Amniotic epithelial cell (primary cell): ENCODE measurements at regions not wholly inside any gene's neighbourhood (a gene's known extent, or its start where the extent isn't known, plus 50 kb on each side); places are given as distances from the start of the nearest gene placed in this dataset.
"Not testable (repeated sequence)": the region's sequence is repeated elsewhere in the genome, so short reads cannot be mapped to it uniquely, and the experiment has no call there.

Experiments
- DNase-seq: peaks from one replicate; pipeline ENCODE4 v3.0.0-alpha.2; 2010; ENCODE audit warnings: low read depth

DNA sequence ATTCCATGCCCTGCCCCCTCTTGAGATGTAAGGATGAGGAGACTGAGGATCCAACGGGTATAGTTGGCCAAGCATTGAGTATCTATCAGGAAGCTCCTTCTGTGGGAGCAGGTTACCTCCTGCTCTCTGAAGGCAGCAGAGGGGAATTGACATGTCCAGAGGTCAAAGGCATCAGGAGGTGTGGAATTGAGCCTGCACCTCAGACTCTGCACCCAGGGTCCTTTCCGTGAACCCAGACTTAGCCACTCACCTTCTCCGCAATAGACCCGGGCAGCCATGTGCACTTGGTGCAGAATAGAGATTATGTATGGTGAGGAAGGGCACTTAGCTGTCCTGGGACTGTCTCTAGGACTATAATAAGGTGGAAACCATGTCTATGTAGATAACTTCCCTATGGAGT, 399.0 kb upstream of the TPM1 start:
- no peak for DNase-seq

- DNase-seq, result no peak
Observed at GRCh38 chr15:62644216-62644888, 398.2 kb upstream of the TPM1 start.

- no peak for DNase-seq
Observed at GRCh38 chr15:62644889-62645742, 397.4 kb upstream of the TPM1 start.

DNA sequence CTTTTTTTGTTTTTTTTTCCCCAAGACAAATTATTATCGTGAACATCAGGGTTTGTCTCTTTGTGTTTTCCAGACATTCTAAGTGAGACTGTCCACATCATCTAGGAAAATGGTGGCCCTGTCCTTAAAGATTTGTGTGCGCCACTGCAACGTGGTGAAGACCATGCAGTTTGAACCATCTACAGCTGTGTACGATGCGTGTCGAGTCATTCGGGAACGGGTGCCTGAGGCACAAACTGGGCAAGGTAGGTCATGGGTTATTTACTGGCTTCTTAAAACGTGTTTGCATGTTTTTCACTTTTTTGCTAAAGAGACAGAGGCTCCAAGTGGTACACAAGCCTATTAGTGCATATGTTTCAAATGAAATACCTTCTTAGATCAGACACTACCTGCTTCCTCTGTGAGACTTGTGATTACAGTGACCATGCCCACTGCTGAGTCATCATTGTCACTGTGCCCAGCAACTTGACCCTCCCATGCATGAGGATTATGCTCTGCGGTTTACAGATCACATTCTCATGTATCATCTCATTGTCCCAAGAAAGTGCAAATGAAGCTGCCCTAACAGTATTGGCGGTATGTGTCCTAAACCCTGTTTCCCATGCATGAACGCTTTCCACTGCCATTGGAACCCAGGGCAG, 395.2 kb upstream of the TPM1 start:
- DNase-seq, result peak; percentile 41

DNA sequence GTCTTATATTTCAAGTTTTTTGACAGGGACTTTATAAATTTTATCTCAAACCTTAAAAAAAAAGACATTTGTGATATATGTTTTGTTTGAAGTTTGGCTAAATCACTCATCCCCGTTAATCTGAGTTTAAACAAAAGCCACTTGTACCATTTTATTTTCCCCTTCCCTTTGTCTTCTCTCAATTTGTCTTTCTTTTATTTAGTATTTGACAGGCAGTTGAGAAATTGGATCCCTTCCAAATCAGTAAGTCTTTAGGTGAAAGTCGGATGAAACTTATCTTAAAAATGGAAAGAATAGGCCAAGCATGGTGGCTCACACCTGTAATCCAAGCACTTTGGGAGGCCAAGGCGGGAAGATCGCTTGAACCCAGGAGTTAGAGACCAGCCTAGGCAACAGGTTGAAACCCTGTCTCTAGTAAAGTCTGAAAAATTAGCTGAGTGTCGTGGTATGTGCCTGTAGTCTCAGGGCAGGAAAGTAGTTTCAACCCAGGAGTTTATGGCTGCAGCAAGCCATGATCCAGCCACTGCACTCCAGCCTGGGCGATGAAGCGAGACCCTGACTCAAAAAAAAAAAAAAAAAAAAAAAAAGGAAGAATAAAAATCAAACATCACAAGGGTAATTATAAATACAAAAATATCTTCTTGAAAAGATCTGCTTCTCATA, 394.6 kb upstream of the TPM1 start:
- no peak for DNase-seq

GRCh38 chr15:62648954-62649353, 393.6 kb upstream of the TPM1 start:
- DNase-seq, result peak; percentile 22

DNA sequence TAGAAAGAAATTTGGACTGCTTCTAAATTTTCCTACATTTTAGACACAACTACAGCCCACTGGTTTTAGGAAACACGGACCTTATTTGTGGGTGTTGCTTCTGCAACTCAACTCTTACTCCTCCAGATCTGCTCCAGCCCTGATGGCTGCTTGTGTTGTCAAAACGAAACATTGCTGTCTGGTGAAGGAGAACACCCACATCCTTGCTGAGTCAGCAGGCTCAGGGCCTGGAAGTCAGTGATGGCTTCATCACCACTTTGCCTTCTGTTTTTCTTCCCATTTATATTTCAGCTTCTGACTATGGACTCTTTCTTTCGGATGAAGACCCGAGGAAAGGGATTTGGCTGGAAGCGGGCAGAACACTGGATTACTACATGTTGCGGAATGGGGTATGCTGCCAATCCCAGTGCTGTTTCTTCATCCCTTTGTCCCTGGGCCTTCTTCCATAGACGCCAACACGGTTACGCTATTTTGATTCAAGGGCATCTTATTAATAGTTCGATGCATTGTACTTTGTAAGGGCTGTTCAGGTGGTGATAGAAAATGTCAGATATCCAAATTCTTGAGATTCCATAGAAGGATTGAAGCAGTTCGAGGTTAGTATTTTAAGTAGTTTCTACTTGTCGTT, 392.6 kb upstream of the TPM1 start:
- peak; percentile 74 for DNase-seq

GRCh38 chr15:62653122-62653521, 389.4 kb upstream of the TPM1 start:
- DNase-seq, result no peak

GRCh38 chr15:62656071-62656470, 386.5 kb upstream of the TPM1 start:
- DNase-seq, result no peak

GRCh38 chr15:62657501-62657900, 385.0 kb upstream of the TPM1 start:
- DNase-seq, result not testable (repeated sequence)

DNA sequence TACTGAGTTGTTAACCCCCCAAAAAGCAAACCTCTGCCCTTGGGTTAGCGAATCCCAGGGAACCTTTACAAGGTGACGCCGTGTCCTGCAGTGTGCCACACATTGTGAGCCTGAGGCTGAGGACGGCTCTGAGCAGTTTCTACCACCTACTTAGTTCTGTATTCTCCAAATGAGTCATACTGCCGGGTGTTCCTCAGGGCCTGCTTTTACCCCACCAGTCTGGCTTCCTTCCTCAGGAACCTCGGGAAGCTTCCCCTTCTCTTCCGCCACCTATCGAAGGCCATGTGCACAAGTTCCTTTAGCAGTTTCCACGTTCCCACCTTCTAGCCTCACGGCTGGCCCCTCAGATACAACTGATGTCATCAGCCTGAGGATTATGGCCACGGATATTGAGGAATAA, 384.0 kb upstream of the TPM1 start:
- DNase-seq, result no peak

- DNase-seq, result no peak
Observed at GRCh38 chr15:62663547-62663946, 379.0 kb upstream of the TPM1 start.

DNA sequence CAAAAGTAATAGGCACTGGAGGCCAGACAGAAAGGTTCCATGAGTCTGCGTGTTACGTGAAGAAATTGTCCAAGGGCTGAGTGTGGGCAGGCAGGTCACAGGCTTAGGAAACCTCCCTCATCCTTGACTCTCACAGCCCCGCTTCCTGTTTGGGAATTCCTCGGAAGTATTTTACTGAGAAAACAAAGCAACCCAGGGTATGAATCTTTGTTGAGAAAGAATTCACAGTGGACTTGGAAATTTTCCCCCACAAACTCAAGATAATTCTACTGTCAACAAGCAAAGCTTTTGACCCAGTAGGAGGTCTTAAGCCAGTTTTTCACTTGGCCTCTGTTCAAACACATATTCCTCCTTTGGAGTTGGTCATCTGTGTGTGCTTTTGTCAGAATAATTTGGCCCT, 377.1 kb upstream of the TPM1 start:
- peak; percentile 73 for DNase-seq

GRCh38 chr15:62666046-62666445, 376.5 kb upstream of the TPM1 start:
- DNase-seq, result no peak

GRCh38 chr15:62672268-62672667, 370.3 kb upstream of the TPM1 start:
- DNase-seq, result peak; percentile 60

DNA sequence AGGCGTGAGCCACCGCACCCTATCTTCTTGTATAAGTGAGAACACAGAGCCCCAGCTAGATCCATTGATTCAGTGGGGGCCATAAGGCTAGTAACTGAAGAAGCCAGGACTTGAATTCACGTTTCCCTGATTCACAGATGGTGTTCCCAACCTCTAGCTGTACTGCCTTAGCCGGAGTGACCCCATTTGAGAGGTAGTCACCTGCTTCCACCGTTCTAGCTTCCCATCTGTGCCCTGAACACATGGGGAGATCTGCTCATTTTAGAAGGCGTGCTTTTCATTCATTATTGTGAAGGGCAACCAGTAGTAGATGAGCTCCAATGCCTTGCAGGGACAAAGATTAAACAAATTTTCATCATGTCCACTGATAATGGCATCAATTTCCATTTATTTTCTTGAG, 365.7 kb upstream of the TPM1 start:
- DNase-seq, result no peak

DNA sequence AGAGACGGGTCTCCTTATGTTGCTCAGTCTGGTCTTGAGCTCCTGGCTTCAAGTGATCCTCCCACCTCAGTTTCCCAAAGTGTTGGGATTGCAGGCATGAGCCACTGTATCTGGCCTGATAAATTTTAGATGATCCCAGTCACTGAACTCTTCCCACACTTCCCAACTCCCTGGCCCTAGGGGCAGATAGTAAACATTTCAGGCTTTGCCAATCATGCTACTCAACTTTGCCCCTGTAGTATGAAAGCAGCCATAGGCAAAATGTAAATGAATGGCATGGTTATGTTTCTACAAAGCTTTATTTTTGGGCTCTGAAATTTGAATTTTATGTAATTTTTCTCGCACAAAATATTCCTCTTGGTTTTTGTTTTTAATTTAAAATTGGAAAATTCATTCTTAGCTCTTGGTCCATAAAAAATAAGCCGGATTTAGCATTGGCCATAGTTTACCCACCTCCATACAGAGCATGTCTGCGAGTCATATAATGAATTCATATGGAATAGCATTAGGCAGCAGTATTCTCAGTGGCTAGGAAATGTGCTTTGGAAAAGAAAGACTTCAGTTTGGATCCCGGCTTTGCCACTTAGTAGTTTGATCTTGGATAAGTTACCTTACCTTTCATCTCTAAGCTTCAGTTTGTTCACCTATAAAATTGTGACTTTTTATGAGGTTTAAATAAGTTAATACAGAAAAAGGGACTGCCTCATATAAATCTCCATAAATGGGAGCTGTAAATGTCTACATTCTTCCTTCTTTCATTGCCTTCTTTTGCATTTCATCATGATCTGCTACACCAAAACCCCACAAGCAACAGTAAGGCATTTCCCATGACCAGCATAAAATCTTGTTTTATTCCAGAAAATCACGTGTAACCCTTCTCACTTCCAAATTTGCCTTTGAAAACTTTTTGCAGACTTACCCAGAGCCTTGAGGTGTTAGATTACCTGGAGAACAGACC, 360.3 kb upstream of the TPM1 start:
- DNase-seq, result no peak

DNA sequence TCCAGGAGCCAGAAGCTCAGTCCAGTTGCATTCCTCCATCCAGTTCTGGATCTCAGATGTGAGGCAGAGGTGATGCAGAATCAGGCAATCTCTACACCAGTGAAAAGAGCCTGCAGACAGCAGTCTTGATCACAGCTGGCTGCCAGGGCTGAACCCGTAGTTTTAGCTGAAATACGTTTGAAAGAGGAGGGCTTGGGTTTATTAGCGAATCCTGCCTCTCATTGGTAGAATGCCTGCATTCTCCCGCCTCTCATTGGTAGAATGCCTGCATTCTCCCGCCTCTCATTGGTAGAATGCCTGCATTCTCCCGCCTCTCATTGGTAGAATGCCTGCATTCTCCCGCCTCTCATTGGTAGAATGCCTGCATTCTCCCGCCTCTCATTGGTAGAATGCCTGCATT, 359.4 kb upstream of the TPM1 start:
- DNase-seq, result not testable (repeated sequence)

DNA sequence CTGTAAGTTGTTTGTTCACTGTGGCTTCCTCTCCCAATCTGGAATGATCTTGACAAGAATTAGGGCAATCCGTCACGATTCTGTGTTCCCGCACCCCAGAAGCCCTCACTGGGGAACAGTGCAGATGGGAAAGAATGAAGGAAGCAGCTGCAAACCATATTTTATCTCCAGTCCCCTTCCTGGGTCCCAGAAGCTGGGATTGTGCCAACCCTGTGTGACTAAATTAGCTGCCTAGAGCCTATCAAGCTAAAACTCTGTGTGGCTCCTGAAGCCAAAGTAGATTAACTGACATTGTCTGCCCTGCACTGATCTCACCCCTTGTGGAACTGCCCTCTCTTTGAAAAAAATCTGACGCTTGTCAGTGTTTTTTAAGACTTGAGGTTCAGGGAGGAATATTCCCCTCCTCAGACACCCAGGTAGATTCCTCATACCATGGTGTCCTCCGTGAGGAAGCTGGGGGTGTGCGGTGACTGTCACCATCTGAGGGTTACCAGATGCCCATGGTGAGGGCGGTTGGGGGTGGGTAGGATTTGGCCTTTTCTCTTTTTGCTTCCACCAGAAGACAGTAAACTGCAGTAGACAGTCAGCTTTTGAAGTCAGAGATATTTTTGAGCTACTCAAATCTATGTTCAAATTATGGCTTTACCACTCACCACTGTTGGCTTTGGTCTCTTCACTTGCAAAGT, 358.3 kb upstream of the TPM1 start:
- no peak for DNase-seq

DNA sequence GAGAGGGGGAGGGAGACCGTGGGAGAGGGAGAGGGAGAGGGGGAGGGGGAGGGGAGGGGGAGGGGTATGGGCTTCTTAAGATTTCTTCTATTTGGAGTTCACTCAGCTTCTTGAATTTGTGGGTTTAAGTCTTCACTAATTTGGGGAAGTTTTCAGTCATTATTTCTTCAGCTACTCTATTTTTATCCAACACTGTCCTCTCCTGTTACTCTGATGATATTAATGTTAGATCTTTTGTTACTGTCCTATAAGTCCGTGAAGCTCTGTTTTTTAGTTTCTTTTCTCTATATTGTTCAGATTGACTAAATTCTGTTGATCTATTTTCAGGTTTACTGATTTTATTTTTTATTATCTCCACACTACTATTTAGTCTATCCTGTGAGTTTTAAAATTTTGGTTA, 351.5 kb upstream of the TPM1 start:
- no peak for DNase-seq
